Activated CD8-positive, alpha-beta T cell treated with anti-CD3 and anti-CD28 coated beads for 36 hours (primary cell): ENCODE measurements at regions not wholly inside any gene's neighbourhood (a gene's known extent, or its start where the extent isn't known, plus 50 kb on each side); places are given as distances from the start of the nearest gene placed in this dataset.

ENCODE experiments used
- ATAC-seq: fragments of 200-7000 bp; cut with Tn5 transposase; one replicate; pipeline ENCODE4 v1.10.0; 2021; ENCODE audit warnings: mild to moderate bottlenecking, moderate library complexity
- CTCF ChIA-PET: fragments of 350-600 bp; sonication (Branson Sonifier 250); formaldehyde crosslinking; loops from one replicate; lab custom pipeline; 2021; ENCODE audit warnings: antibody characterized with exemption; lab: Charles Lee
- POLR2A ChIA-PET: fragments of 350-600 bp; sonication (Branson Sonifier 250); formaldehyde crosslinking; loops from one replicate; lab custom pipeline; 2021; ENCODE audit warnings: antibody characterized with exemption; lab: Charles Lee
- DNase-seq: peaks from one replicate; pipeline ENCODE4 v3.0.0-alpha.2; 2020
- H3K27ac Mint-ChIP-seq: one replicate; pipeline ENCODE4 v1.8.0; 2021; ENCODE audit warnings: mild to moderate bottlenecking, mixed read lengths
- H3K27me3 Mint-ChIP-seq: one replicate; pipeline ENCODE4 v1.8.0; 2021; ENCODE audit warnings: mixed read lengths
- H3K36me3 Mint-ChIP-seq: one replicate; pipeline ENCODE4 v1.8.0; 2021; ENCODE audit warnings: low read depth, mixed read lengths
- H3K4me1 Mint-ChIP-seq: one replicate; pipeline ENCODE4 v1.8.0; 2021; ENCODE audit warnings: low read depth, mixed read lengths
- H3K4me3 Mint-ChIP-seq: one replicate; pipeline ENCODE4 v1.8.0; 2021; ENCODE audit warnings: mild to moderate bottlenecking, moderate library complexity, mixed read lengths
- H3K9me3 Mint-ChIP-seq: one replicate; pipeline ENCODE4 v1.8.0; 2021; ENCODE audit warnings: mixed read lengths
- CTCF ChIP-seq: fragments of 200-600 bp; IDR thresholded peaks from one replicate; pipeline ENCODE4 v1.8.0; 2022; ENCODE audit warnings: antibody characterized with exemption, mild to moderate bottlenecking
- intact Hi-C: fragments of 100-400 bp; cut with micrococcal nuclease; formaldehyde crosslinking; loops from one replicate; pipeline ENCODE4 v1.10.0; 2022

- Mint-ChIP-seq H3K4me3 (no peak overlapping the region), H3K4me1 (no peaks in the 10 kb centered on the region), H3K27me3 (no peaks in the 10 kb centered on the region), H3K9me3 (peaks cover 2% of the 10 kb centered on the region), H3K36me3 (peaks cover 18% of the 10 kb centered on the region), H3K27ac (no peak overlapping the region)
- DNase-seq (no peak), ATAC-seq (no peak)
- ChIA-PET CTCF (no interaction called here), POLR2A (no interaction called here)
- intact Hi-C loops = no loop called here
- no peak for TF ChIP-seq CTCF
Observed at GRCh38 chrX:63430026-63430425, 78.9 kb upstream of the SPIN4 start.

GRCh38 chrX:63428348-63428747, 77.2 kb upstream of the SPIN4 start:
- no peak for ATAC-seq
- CTCF ChIA-PET = no interaction called here
- peaks cover 27% of the 10 kb centered on the region for H3K36me3 Mint-ChIP-seq
- no peak for DNase-seq
- H3K27ac Mint-ChIP-seq = no peak overlapping the region
- no peaks in the 10 kb centered on the region for H3K4me1 Mint-ChIP-seq
- TF ChIP-seq CTCF = no peak
- H3K4me3 Mint-ChIP-seq = no peak overlapping the region
- H3K27me3 Mint-ChIP-seq = no peaks in the 10 kb centered on the region
- intact Hi-C loops = no loop called here
- peaks cover 2% of the 10 kb centered on the region for H3K9me3 Mint-ChIP-seq
- POLR2A ChIA-PET = no interaction called here

GRCh38 chrX:63426519-63426918, 75.4 kb upstream of the SPIN4 start:
- Mint-ChIP-seq H3K27me3 (no peaks in the 10 kb centered on the region), H3K27ac (no peak overlapping the region), H3K4me3 (no peak overlapping the region), H3K4me1 (no peaks in the 10 kb centered on the region), H3K36me3 (peaks cover 20% of the 10 kb centered on the region), H3K9me3 (no peaks in the 10 kb centered on the region)
- CTCF ChIA-PET = no interaction called here
- ATAC-seq = no peak
- intact Hi-C loops = no loop called here
- POLR2A ChIA-PET = interaction anchor here (0.7 kb wide), 1 partner anchor 105 kb away, joined by 3 read pairs; no protein-coding TSS in a partner anchor
- DNase-seq = no peak
- no peak for TF ChIP-seq CTCF

- DNase-seq = no peak
- H3K27me3 Mint-ChIP-seq = no peaks in the 10 kb centered on the region
- ChIA-PET POLR2A (no interaction called here), CTCF (no interaction called here)
- no peak for ATAC-seq
- no peak overlapping the region for H3K27ac Mint-ChIP-seq
- intact Hi-C loops = no loop called here
- TF ChIP-seq CTCF = no peak
- peaks cover 20% of the 10 kb centered on the region for H3K36me3 Mint-ChIP-seq
- H3K9me3 Mint-ChIP-seq = peaks cover 4% of the 10 kb centered on the region
- no peaks in the 10 kb centered on the region for H3K4me1 Mint-ChIP-seq
- no peak overlapping the region for H3K4me3 Mint-ChIP-seq
Observed at GRCh38 chrX:63424063-63424462, 72.9 kb upstream of the SPIN4 start.

GRCh38 chrX:63421411-63421810, 70.3 kb upstream of the SPIN4 start:
- no peak for ATAC-seq
- H3K4me1 Mint-ChIP-seq = no peaks in the 10 kb centered on the region
- TF ChIP-seq CTCF = no peak
- ChIA-PET CTCF (no interaction called here), POLR2A (no interaction called here)
- no peaks in the 10 kb centered on the region for H3K27me3 Mint-ChIP-seq
- intact Hi-C loops = no loop called here
- H3K4me3 Mint-ChIP-seq = no peak overlapping the region
- DNase-seq = no peak
- peaks cover 11% of the 10 kb centered on the region for H3K9me3 Mint-ChIP-seq
- peaks cover 20% of the 10 kb centered on the region for H3K36me3 Mint-ChIP-seq
- no peak overlapping the region for H3K27ac Mint-ChIP-seq
